Esophagus squamous epithelium (tissue), 4 donors: ENCODE measurements at regions not wholly inside any gene's neighbourhood (a gene's known extent, or its start where the extent isn't known, plus 50 kb on each side); places are given as distances from the start of the nearest gene placed in this dataset.

Experiments used
- POLR2A ChIP-seq, 4 donors: fragments of 450-650 bp; IDR thresholded peaks; one replicate each; pipeline ENCODE4 v1.6.1; 2017; ENCODE audit warnings: antibody characterized with exemption in 4 of 4, mild to moderate bottlenecking in 4 of 4, moderate library complexity in 3 of 4
- TF ChIP-seq, protein P1 (sequence below), 6 experiments: fragments of 450-650 bp in 4 of 6; fragments of 200-600 bp in 2 of 6; sonication (generic) in 2 of 6; IDR thresholded peaks; one replicate each; pipeline ENCODE4 v1.5.1; 2016 to 2019; ENCODE audit warnings: antibody characterized with exemption in 6 of 6, mild to moderate bottlenecking in 4 of 6, moderate library complexity in 4 of 6

GRCh38 chr6:21953831-21954801 is 342.7 kb downstream of the PRL start:
- TF ChIP-seq, protein P1, sequence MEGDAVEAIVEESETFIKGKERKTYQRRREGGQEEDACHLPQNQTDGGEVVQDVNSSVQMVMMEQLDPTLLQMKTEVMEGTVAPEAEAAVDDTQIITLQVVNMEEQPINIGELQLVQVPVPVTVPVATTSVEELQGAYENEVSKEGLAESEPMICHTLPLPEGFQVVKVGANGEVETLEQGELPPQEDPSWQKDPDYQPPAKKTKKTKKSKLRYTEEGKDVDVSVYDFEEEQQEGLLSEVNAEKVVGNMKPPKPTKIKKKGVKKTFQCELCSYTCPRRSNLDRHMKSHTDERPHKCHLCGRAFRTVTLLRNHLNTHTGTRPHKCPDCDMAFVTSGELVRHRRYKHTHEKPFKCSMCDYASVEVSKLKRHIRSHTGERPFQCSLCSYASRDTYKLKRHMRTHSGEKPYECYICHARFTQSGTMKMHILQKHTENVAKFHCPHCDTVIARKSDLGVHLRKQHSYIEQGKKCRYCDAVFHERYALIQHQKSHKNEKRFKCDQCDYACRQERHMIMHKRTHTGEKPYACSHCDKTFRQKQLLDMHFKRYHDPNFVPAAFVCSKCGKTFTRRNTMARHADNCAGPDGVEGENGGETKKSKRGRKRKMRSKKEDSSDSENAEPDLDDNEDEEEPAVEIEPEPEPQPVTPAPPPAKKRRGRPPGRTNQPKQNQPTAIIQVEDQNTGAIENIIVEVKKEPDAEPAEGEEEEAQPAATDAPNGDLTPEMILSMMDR (IDR thresholded peaks at IDR 0.05), result no peak
- no peak for TF ChIP-seq POLR2A (IDR thresholded peaks at IDR 0.05)
